ENCODE measurements at regions not wholly inside any gene's neighbourhood (a gene's known extent, or its start where the extent isn't known, plus 50 kb on each side); places are given as distances from the start of the nearest gene placed in this dataset.

DNA sequence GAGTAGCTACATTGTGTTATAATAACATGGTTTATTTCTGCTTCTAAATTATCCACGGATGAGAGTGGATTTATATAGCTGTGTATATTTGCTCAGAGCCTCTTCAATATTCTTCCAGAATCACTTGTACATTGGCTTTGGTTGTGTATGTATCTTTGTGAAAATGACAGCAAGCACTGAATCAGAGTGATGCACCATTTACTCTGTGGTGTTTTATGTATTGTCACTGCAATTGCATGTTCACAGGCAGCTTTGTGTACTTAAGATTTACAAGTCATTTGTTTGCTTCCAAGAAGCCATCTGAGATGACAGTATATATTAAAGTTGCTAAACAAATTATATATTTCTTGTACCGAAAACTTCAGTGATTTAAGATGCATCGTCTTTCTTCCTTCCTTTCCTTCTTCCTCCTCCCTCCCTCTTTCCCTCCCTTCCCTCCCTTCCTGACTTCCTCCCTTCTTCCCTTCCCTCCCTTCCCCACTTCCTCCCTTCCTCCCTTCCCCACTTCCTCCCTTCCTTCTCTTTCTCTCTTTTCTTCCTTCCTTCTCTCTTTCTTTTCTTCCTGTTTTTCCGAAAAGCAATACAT lies 362.3 kb upstream of the GOLIM4 start:
- H3K27me3 ChIP-seq (ENCODE audit: insufficient read depth, poor library complexity, severe bottlenecking): peaks cover 2% of the 10 kb centered on the region
- TF ChIP-seq REST (IDR thresholded peaks at IDR 0.05; ENCODE audit: insufficient replicate concordance, low read depth) (no peak), POLR2AphosphoS5 (IDR thresholded peaks at IDR 0.05; ENCODE audit: low read depth) (no peak), GABPA (IDR thresholded peaks at IDR 0.05; ENCODE audit: low read depth) (no peak), CTCF (IDR thresholded peaks at IDR 0.05; ENCODE audit: insufficient read depth, low read length) (no peak), SPI1 (IDR thresholded peaks at IDR 0.05; ENCODE audit: borderline replicate concordance, low read depth) (no peak)
- no peak overlapping the region for H3K27ac ChIP-seq (replicated peaks)
- DNase-seq (ENCODE audit: low read depth in 1 of 2, low spot score in 1 of 2): no peak
- H3K4me3 ChIP-seq (replicated peaks; ENCODE audit: insufficient read depth, low read length): no peak overlapping the region

- Histone ChIP-seq H3K27me3 (ENCODE audit: insufficient read depth, poor library complexity, severe bottlenecking) (peaks cover 2% of the 10 kb centered on the region), H3K4me3 (replicated peaks; ENCODE audit: insufficient read depth, low read length) (no peak overlapping the region), H3K27ac (replicated peaks) (no peak overlapping the region)
- no peak for DNase-seq (ENCODE audit: low read depth in 1 of 2, low spot score in 1 of 2)
- TF ChIP-seq CTCF (IDR thresholded peaks at IDR 0.05; ENCODE audit: insufficient read depth, low read length) (no peak), GABPA (IDR thresholded peaks at IDR 0.05; ENCODE audit: low read depth) (no peak), REST (IDR thresholded peaks at IDR 0.05; ENCODE audit: insufficient replicate concordance, low read depth) (no peak), POLR2AphosphoS5 (IDR thresholded peaks at IDR 0.05; ENCODE audit: low read depth) (no peak), SPI1 (IDR thresholded peaks at IDR 0.05; ENCODE audit: borderline replicate concordance, low read depth) (no peak)
These were observed 360.1 kb upstream of the GOLIM4 start for GRCh38 chr3:168455814-168456213.

DNA sequence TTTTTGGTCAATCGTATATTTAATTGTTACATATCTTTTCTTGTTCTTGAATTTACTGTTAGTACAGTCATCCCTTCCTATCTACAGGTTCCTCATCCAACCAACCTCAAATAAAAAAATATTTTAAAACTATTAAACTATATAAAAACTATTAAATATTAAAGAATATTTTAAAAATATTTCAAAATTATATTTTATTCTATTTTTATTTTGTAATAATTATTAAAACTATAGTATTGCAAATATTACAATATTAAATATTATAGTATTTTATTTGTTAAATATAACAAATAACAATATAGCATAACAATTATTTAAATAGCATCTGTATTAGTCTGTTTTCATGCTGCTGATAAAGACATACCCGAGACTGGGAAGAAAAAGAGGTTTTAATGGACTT lies 357.9 kb upstream of the GOLIM4 start:
- Histone ChIP-seq H3K27ac (replicated peaks) (no peak overlapping the region), H3K27me3 (ENCODE audit: insufficient read depth, poor library complexity, severe bottlenecking) (no peaks in the 10 kb centered on the region), H3K4me3 (replicated peaks; ENCODE audit: insufficient read depth, low read length) (no peak overlapping the region)
- no peak for TF ChIP-seq SPI1 (IDR thresholded peaks at IDR 0.05; ENCODE audit: borderline replicate concordance, low read depth)
- TF ChIP-seq CTCF (IDR thresholded peaks at IDR 0.05; ENCODE audit: insufficient read depth, low read length): no peak
- TF ChIP-seq POLR2AphosphoS5 (IDR thresholded peaks at IDR 0.05; ENCODE audit: low read depth): no peak
- no peak for TF ChIP-seq GABPA (IDR thresholded peaks at IDR 0.05; ENCODE audit: low read depth)
- no peak for TF ChIP-seq REST (IDR thresholded peaks at IDR 0.05; ENCODE audit: insufficient replicate concordance, low read depth)
- no peak for DNase-seq (ENCODE audit: low read depth in 1 of 2, low spot score in 1 of 2)

Data from HL-60 (cell line).